ENCODE measurements at regions not wholly inside any gene's neighbourhood (a gene's known extent, or its start where the extent isn't known, plus 50 kb on each side); places are given as distances from the start of the nearest gene placed in this dataset.

DNA sequence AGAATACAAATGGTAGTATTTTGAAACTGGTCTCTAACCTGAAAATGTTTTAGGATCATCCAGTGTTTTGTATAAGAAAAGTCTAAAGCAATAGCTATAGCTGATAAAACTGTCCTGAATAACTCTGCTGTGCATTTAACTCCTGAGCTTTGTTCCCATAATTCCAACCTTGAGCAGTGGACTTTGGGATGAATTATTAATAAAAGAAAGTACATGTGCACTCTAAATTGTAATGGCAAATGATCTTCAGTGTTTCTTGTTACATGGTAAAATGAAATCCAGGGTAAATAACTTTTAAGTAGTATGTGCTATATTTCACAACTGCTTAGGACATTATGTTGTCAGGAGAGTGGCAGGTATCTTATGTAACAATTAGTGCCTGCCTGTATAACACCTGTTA lies 345.6 kb downstream of the SLC16A7 start:
- Mint-ChIP-seq H3K4me1 (ENCODE audit: low read depth) (no peaks in the 10 kb centered on the region), H3K27ac (no peak overlapping the region), H3K9me3 (peaks cover 10% of the 10 kb centered on the region), H3K4me3 (no peak overlapping the region), H3K36me3 (ENCODE audit: low read depth) (no peaks in the 10 kb centered on the region), H3K27me3 (no peaks in the 10 kb centered on the region)
- intact Hi-C loops (cut with micrococcal nuclease) = no loop called here

DNA sequence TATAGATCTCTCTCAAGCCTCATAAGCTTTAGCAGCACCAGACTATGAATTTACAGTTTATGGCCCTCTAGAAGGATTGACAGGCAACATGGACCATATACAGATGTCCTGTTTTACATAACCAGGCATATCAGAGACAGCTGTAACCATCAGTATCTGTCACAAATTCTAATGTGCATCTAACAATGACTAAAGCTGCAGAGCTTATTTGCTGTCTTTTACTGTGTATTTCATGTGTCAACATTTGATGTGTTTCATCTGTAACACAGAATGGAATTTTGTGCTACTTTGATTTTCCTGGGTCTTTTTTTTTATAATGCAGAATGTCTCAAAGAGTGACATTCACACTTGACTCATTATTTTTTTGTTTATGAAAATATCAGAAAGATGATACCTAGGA lies 348.3 kb downstream of the SLC16A7 start:
- Mint-ChIP-seq H3K4me3 (no peak overlapping the region), H3K36me3 (ENCODE audit: low read depth) (no peaks in the 10 kb centered on the region), H3K9me3 (peaks cover 17% of the 10 kb centered on the region), H3K27me3 (no peaks in the 10 kb centered on the region), H3K4me1 (ENCODE audit: low read depth) (no peaks in the 10 kb centered on the region), H3K27ac (no peak overlapping the region)
- intact Hi-C loops (cut with micrococcal nuclease) = no loop called here

GRCh38 chr12:59946635-59947034 lies 350.8 kb downstream of the SLC16A7 start:
- Mint-ChIP-seq H3K27me3 (no peaks in the 10 kb centered on the region), H3K9me3 (peaks cover 24% of the 10 kb centered on the region), H3K4me3 (no peak overlapping the region), H3K27ac (no peak overlapping the region), H3K4me1 (ENCODE audit: low read depth) (no peaks in the 10 kb centered on the region), H3K36me3 (ENCODE audit: low read depth) (no peaks in the 10 kb centered on the region)
- intact Hi-C loops (cut with micrococcal nuclease) = no loop called here

DNA sequence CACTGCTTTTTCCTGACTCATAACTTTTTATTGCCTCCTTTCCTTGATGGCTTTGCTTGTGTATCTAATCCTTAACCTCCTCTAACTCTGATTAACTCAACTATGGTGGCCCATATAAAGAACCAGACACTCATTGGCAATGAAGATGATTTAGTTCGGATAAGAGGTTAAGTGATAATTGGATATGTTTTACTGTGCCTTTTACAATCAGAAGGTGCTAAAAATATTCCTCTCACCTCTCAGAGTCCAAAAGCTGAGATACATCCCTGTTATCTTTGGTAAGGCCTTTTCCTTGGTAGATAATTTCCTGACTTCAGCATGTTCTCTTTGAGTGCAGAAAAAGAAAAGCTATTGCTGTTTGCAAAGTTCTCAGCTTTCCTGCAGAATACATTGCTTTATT lies 367.7 kb downstream of the SLC16A7 start:
- Mint-ChIP-seq H3K27me3 (no peaks in the 10 kb centered on the region), H3K4me3 (no peak overlapping the region), H3K27ac (no peak overlapping the region), H3K4me1 (ENCODE audit: low read depth) (no peaks in the 10 kb centered on the region), H3K9me3 (peaks cover 34% of the 10 kb centered on the region), H3K36me3 (ENCODE audit: low read depth) (no peaks in the 10 kb centered on the region)
- intact Hi-C loops (cut with micrococcal nuclease) = no loop called here

GRCh38 chr12:59972905-59973304 lies 377.1 kb downstream of the SLC16A7 start:
- Mint-ChIP-seq H3K4me3 (no peak overlapping the region), H3K27ac (no peak overlapping the region), H3K9me3 (peaks cover 9% of the 10 kb centered on the region), H3K4me1 (ENCODE audit: low read depth) (no peaks in the 10 kb centered on the region), H3K27me3 (no peaks in the 10 kb centered on the region), H3K36me3 (ENCODE audit: low read depth) (no peaks in the 10 kb centered on the region)
- intact Hi-C loops (cut with micrococcal nuclease) = no loop called here

DNA sequence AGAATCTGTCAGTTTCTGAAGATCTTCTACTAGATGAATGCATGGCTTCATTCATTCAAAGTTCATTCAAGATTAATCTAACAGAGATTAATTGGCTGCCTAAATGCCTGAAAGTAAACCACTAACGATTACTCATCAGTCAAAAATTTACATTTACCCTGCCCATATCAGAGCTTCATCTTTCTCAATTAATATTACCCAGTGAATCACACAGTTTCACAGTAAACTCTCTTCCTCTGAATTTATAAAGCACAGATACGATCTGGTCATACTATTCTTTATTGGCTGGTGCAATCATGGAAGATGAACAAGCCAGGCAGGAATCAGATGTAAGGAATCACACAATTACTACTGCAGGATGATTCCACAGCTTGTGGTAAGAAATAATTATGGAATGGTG lies 377.7 kb downstream of the SLC16A7 start:
- no peak overlapping the region for H3K4me3 Mint-ChIP-seq
- no peaks in the 10 kb centered on the region for H3K4me1 Mint-ChIP-seq (ENCODE audit: low read depth)
- no peaks in the 10 kb centered on the region for H3K27me3 Mint-ChIP-seq
- intact Hi-C loops (cut with micrococcal nuclease) = no loop called here
- H3K9me3 Mint-ChIP-seq = peaks cover 3% of the 10 kb centered on the region
- no peaks in the 10 kb centered on the region for H3K36me3 Mint-ChIP-seq (ENCODE audit: low read depth)
- no peak overlapping the region for H3K27ac Mint-ChIP-seq

- H3K27ac Mint-ChIP-seq = no peak overlapping the region
- H3K4me1 Mint-ChIP-seq (ENCODE audit: low read depth) = no peaks in the 10 kb centered on the region
- no peak overlapping the region for H3K4me3 Mint-ChIP-seq
- no peaks in the 10 kb centered on the region for H3K27me3 Mint-ChIP-seq
- H3K9me3 Mint-ChIP-seq = peaks cover 5% of the 10 kb centered on the region
- intact Hi-C loops (cut with micrococcal nuclease) = no loop called here
- no peaks in the 10 kb centered on the region for H3K36me3 Mint-ChIP-seq (ENCODE audit: low read depth)
Measured at GRCh38 chr12:59977779-59978178, 381.9 kb downstream of the SLC16A7 start.

DNA sequence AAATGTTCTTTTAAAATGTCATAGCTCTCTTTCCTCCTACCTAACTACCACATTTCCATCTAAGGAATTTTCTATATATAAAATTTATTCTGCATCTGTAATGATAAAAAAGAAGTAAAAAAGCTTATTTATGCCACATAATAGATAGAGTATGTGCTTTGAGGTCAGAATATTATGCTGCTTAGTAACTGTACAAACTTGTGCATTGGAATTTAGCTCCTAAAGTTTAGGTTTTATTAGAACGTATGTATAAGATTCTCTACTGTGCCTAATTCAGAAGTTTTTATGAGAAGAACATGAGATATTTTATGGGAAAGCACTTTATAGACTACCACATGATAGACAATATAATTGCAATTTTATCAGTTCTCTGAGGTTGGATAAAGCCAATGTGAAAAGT lies 384.6 kb downstream of the SLC16A7 start:
- peaks cover 18% of the 10 kb centered on the region for H3K9me3 Mint-ChIP-seq
- no peak overlapping the region for H3K27ac Mint-ChIP-seq
- H3K27me3 Mint-ChIP-seq = no peaks in the 10 kb centered on the region
- H3K4me1 Mint-ChIP-seq (ENCODE audit: low read depth) = no peaks in the 10 kb centered on the region
- intact Hi-C loops (cut with micrococcal nuclease) = no loop called here
- no peaks in the 10 kb centered on the region for H3K36me3 Mint-ChIP-seq (ENCODE audit: low read depth)
- no peak overlapping the region for H3K4me3 Mint-ChIP-seq

- Mint-ChIP-seq H3K27me3 (no peaks in the 10 kb centered on the region), H3K36me3 (ENCODE audit: low read depth) (no peaks in the 10 kb centered on the region), H3K4me1 (ENCODE audit: low read depth) (no peaks in the 10 kb centered on the region), H3K9me3 (no peaks in the 10 kb centered on the region), H3K27ac (no peak overlapping the region), H3K4me3 (no peak overlapping the region)
- intact Hi-C loops (cut with micrococcal nuclease) = no loop called here
Measured at GRCh38 chr12:59999291-59999690, 403.5 kb downstream of the SLC16A7 start.

- intact Hi-C loops (cut with micrococcal nuclease) = no loop called here
- H3K9me3 Mint-ChIP-seq = peaks cover 25% of the 10 kb centered on the region
- H3K4me3 Mint-ChIP-seq = no peak overlapping the region
- H3K4me1 Mint-ChIP-seq (ENCODE audit: low read depth) = no peaks in the 10 kb centered on the region
- no peak overlapping the region for H3K27ac Mint-ChIP-seq
- H3K36me3 Mint-ChIP-seq (ENCODE audit: low read depth) = no peaks in the 10 kb centered on the region
- no peaks in the 10 kb centered on the region for H3K27me3 Mint-ChIP-seq
Measured at GRCh38 chr12:60010486-60010885, 414.7 kb downstream of the SLC16A7 start.

GRCh38 chr12:60012659-60013058 lies 416.8 kb downstream of the SLC16A7 start:
- intact Hi-C loops (cut with micrococcal nuclease) = no loop called here
- no peak overlapping the region for H3K27ac Mint-ChIP-seq
- H3K4me3 Mint-ChIP-seq = no peak overlapping the region
- no peaks in the 10 kb centered on the region for H3K27me3 Mint-ChIP-seq
- H3K4me1 Mint-ChIP-seq (ENCODE audit: low read depth) = no peaks in the 10 kb centered on the region
- peaks cover 27% of the 10 kb centered on the region for H3K9me3 Mint-ChIP-seq
- H3K36me3 Mint-ChIP-seq (ENCODE audit: low read depth) = no peaks in the 10 kb centered on the region

DNA sequence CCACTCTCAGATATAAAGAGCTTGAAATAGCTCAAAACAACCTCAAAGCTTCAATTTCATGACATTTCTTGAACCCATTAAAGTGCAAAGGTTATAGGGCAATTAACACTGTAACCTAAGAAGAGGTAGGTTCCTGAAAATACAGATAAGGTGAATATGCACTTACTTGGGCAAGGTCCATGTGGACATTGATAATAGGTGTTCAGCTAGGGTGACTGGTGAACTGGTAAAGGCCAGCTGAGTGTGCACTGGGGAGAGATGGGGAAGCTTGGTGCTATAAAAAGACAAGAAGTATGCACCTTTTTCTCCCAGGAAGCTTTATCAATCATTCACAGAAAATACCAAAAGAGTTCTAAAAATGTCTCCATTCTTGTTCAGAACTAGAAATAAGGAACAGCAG lies 418.6 kb downstream of the SLC16A7 start:
- Mint-ChIP-seq H3K36me3 (ENCODE audit: low read depth) (no peaks in the 10 kb centered on the region), H3K27ac (no peak overlapping the region), H3K4me1 (ENCODE audit: low read depth) (no peaks in the 10 kb centered on the region), H3K27me3 (no peaks in the 10 kb centered on the region), H3K4me3 (no peak overlapping the region), H3K9me3 (peaks cover 42% of the 10 kb centered on the region)
- intact Hi-C loops (cut with micrococcal nuclease) = no loop called here

- Mint-ChIP-seq H3K36me3 (ENCODE audit: low read depth) (no peaks in the 10 kb centered on the region), H3K9me3 (peaks cover 37% of the 10 kb centered on the region), H3K4me1 (ENCODE audit: low read depth) (no peaks in the 10 kb centered on the region), H3K27me3 (no peaks in the 10 kb centered on the region), H3K27ac (no peak overlapping the region), H3K4me3 (no peak overlapping the region)
- intact Hi-C loops (cut with micrococcal nuclease) = no loop called here
Measured at GRCh38 chr12:60020068-60020467, 424.2 kb downstream of the SLC16A7 start.

- Mint-ChIP-seq H3K27me3 (no peaks in the 10 kb centered on the region), H3K27ac (no peak overlapping the region), H3K9me3 (peaks cover 43% of the 10 kb centered on the region), H3K4me3 (no peak overlapping the region), H3K4me1 (ENCODE audit: low read depth) (no peaks in the 10 kb centered on the region), H3K36me3 (ENCODE audit: low read depth) (no peaks in the 10 kb centered on the region)
- intact Hi-C loops (cut with micrococcal nuclease) = no loop called here
Measured at GRCh38 chr12:60021235-60021634, 425.4 kb downstream of the SLC16A7 start.

- no peaks in the 10 kb centered on the region for H3K4me1 Mint-ChIP-seq (ENCODE audit: low read depth)
- H3K9me3 Mint-ChIP-seq = peaks cover 9% of the 10 kb centered on the region
- intact Hi-C loops (cut with micrococcal nuclease) = no loop called here
- H3K4me3 Mint-ChIP-seq = no peak overlapping the region
- H3K27ac Mint-ChIP-seq = no peak overlapping the region
- no peaks in the 10 kb centered on the region for H3K36me3 Mint-ChIP-seq (ENCODE audit: low read depth)
- no peaks in the 10 kb centered on the region for H3K27me3 Mint-ChIP-seq
Measured at GRCh38 chr12:60027266-60027665, 431.4 kb downstream of the SLC16A7 start.
